B cell (primary cell): ENCODE measurements at regions not wholly inside any gene's neighbourhood (a gene's known extent, or its start where the extent isn't known, plus 50 kb on each side); places are given as distances from the start of the nearest gene placed in this dataset.

Experiments used
- ATAC-seq: fragments of 200-7000 bp; cut with Tn5 transposase; one replicate; pipeline ENCODE4 v1.10.0; 2021; ENCODE audit warnings: low read depth, mild to moderate bottlenecking, moderate number of reproducible peaks, moderate library complexity
- CTCF ChIA-PET: fragments of 350-600 bp; sonication (Branson Sonifier 250); formaldehyde crosslinking; loops from one replicate; lab custom pipeline; 2021; ENCODE audit warnings: antibody characterized with exemption, inconsistent platforms; lab: Charles Lee
- POLR2A ChIA-PET: fragments of 350-600 bp; sonication (Branson Sonifier 250); formaldehyde crosslinking; loops from one replicate; lab custom pipeline; 2021; ENCODE audit warnings: antibody characterized with exemption; lab: Charles Lee
- DNase-seq: peaks from one replicate; pipeline ENCODE4 v3.0.0; 2013
- H2AFZ ChIP-seq: 2 replicates; pipeline ENCODE4 v1.6.1; 2012; ENCODE audit warnings: mild to moderate bottlenecking, low read depth, low read length; ENCODE audit not compliant: insufficient read depth, poor library complexity, severe bottlenecking
- H3K27ac ChIP-seq, 2 donors: 1 replicate in 1 of 2; 2 replicates in 1 of 2; pipeline ENCODE4 v1.5.1; 2012 to 2013; ENCODE audit warnings: low read length in 2 of 2, mild to moderate bottlenecking in 2 of 2, moderate library complexity in 1 of 2
- H3K27me3 ChIP-seq, 4 experiments: fragments of 200-600 bp in 1 of 4; sonication (generic) in 1 of 4; replicated peaks in 1 of 4; 1 replicate in 2 of 4; 2 replicates in 2 of 4; pipeline versions ENCODE4 v1.6.1 to v1.7.0; 2013 to 2016; ENCODE audit warnings: low read length in 3 of 4, mild to moderate bottlenecking in 2 of 4, mixed read lengths in 1 of 4, moderate library complexity in 1 of 4; ENCODE audit not compliant: insufficient read depth in 4 of 4, control insufficient read depth in 3 of 4; ENCODE audit errors: control extremely low read depth in 1 of 4
- H3K36me3 ChIP-seq, 2 experiments: replicated peaks in 1 of 2; 1 replicate in 1 of 2; 2 replicates in 1 of 2; pipeline versions ENCODE4 v1.6.1 to v1.7.1; 2013; ENCODE audit warnings: low read length in 1 of 2; ENCODE audit not compliant: insufficient read depth in 2 of 2, control insufficient read depth in 1 of 2; ENCODE audit errors: control extremely low read depth in 1 of 2, extremely low read depth in 1 of 2
- H3K4me1 ChIP-seq, 2 donors: fragments of 200-600 bp in 1 of 2; sonication (generic) in 1 of 2; 1 replicate in 1 of 2; 2 replicates in 1 of 2; pipeline versions ENCODE4 v1.5.1 to v1.6.1; 2013 to 2017; ENCODE audit warnings: low read length in 2 of 2; ENCODE audit not compliant: control insufficient read depth in 2 of 2, insufficient read depth in 2 of 2
- H3K4me2 ChIP-seq: replicated peaks from 2 replicates; pipeline ENCODE3; 2012; ENCODE audit warnings: mild to moderate bottlenecking, low read depth, low read length; ENCODE audit not compliant: poor library complexity, severe bottlenecking
- H3K4me3 ChIP-seq, 5 experiments: fragments of 200-600 bp in 1 of 5; sonication (generic) in 1 of 5; 1 replicate in 3 of 5; 2 replicates in 2 of 5; pipeline versions ENCODE4 v1.5.1 to v1.7.0; 2011 to 2016; ENCODE audit warnings: low read length in 4 of 5, mild to moderate bottlenecking in 4 of 5, low read depth in 2 of 5, control low read depth in 1 of 5, moderate library complexity in 1 of 5; ENCODE audit not compliant: insufficient read depth in 1 of 5; ENCODE audit errors: control extremely low read depth in 1 of 5, extremely low read depth in 1 of 5
- H3K79me2 ChIP-seq: fragments of 200-600 bp; sonication (generic); one replicate; pipeline ENCODE4 v1.6.0; 2016; ENCODE audit warnings: low read length; ENCODE audit not compliant: control insufficient read depth, insufficient read depth
- H3K9ac ChIP-seq: fragments of 200-600 bp; sonication (generic); 2 replicates; pipeline ENCODE4 v1.6.1; 2017; ENCODE audit warnings: mild to moderate bottlenecking, low read length, moderate library complexity
- H3K9me3 ChIP-seq, 3 donors: one replicate each; pipeline versions ENCODE4 v1.6.1 to v1.7.1; 2013; ENCODE audit warnings: low read length in 2 of 3; ENCODE audit not compliant: control insufficient read depth in 2 of 3, insufficient read depth in 1 of 3; ENCODE audit errors: control extremely low read depth in 1 of 3
- H4K20me1 ChIP-seq: 2 replicates; pipeline ENCODE4 v1.6.0; 2012; ENCODE audit warnings: mild to moderate bottlenecking, low read length; ENCODE audit not compliant: insufficient read depth, control insufficient read depth, poor library complexity, severe bottlenecking
- H3K27ac Mint-ChIP-seq: one replicate; pipeline ENCODE4 v1.8.0; 2021; ENCODE audit warnings: mixed read lengths
- H3K27me3 Mint-ChIP-seq: one replicate; pipeline ENCODE4 v1.8.0; 2021; ENCODE audit warnings: mixed read lengths
- H3K4me1 Mint-ChIP-seq: one replicate; pipeline ENCODE4 v1.8.0; 2021; ENCODE audit warnings: mixed read lengths
- H3K4me3 Mint-ChIP-seq: one replicate; pipeline ENCODE4 v1.8.0; 2021; ENCODE audit warnings: mixed read lengths
- H3K9me3 Mint-ChIP-seq: one replicate; pipeline ENCODE4 v1.8.0; 2022; ENCODE audit warnings: mixed read lengths; ENCODE audit not compliant: insufficient read depth
- CTCF ChIP-seq: fragments of 200-600 bp; IDR thresholded peaks from one replicate; pipeline ENCODE4 v1.8.0; 2022; ENCODE audit warnings: antibody characterized with exemption, mild to moderate bottlenecking
- EZH2 ChIP-seq: IDR thresholded peaks from 2 replicates; pipeline ENCODE4 v1.6.1; 2012; ENCODE audit warnings: borderline replicate concordance, low read depth, mild to moderate bottlenecking, moderate library complexity, low read length; ENCODE audit not compliant: insufficient read depth, poor library complexity, severe bottlenecking
- WGBS: methylation state at CpG from one replicate; pipeline ENCODE4 v1.1.5; 2013; ENCODE audit warnings: missing lambda C conversion rate; ENCODE audit not compliant: insufficient coverage; 5-methylcytosine and 5-hydroxymethylcytosine counted together
- intact Hi-C: fragments of 100-400 bp; cut with micrococcal nuclease; formaldehyde crosslinking; loops from one replicate; pipeline ENCODE4 v1.10.0; 2022

- TF ChIP-seq EZH2: no peak
- TF ChIP-seq CTCF: no peak
- Mint-ChIP-seq H3K27ac (peak overlapping the region; percentile 1), H3K4me3 (no peak overlapping the region), H3K4me1 (peaks cover 21% of the 10 kb centered on the region), H3K27me3 (no peaks in the 10 kb centered on the region), H3K9me3 (no peaks in the 10 kb centered on the region)
- H3K4me3 ChIP-seq: no peak overlapping the region
- DNase-seq (no peak), ATAC-seq (no peak)
- CTCF ChIA-PET: no interaction called here
- H3K9ac ChIP-seq: no peak overlapping the region
- H3K36me3 ChIP-seq: no peaks in the 10 kb centered on the region
- H3K79me2 ChIP-seq: no peaks in the 10 kb centered on the region
- POLR2A ChIA-PET: interaction anchor here (0.6 to 0.9 kb wide), 2 partner anchors 26 to 36 kb away, joined by 3 read pairs; no protein-coding TSS in a partner anchor
- no peaks in the 10 kb centered on the region for H4K20me1 ChIP-seq
- no peak overlapping the region for H3K27ac ChIP-seq
- H3K27me3 ChIP-seq: no peaks in the 10 kb centered on the region
- peaks cover 0 to 4% (median 0%) of the 10 kb centered on the region in 3 donors for H3K9me3 ChIP-seq
- no peak overlapping the region for H3K4me2 ChIP-seq
- intact Hi-C loops: no loop called here
- H3K4me1 ChIP-seq: peaks cover 16 to 22% of the 10 kb centered on the region in 2 donors
- H2AFZ ChIP-seq: no peak overlapping the region
- 71% methylated on average over 5 of the region's 7 CpGs for WGBS
Observed at GRCh38 chr12:32032205-32032810, 73.1 kb downstream of the RESF1 start.

- H3K9ac ChIP-seq: no peak overlapping the region
- H3K27ac Mint-ChIP-seq: no peak overlapping the region
- no peak for ATAC-seq
- no peaks in the 10 kb centered on the region for H3K27me3 ChIP-seq
- intact Hi-C loops: no loop called here
- peaks cover 8 to 11% of the 10 kb centered on the region in 2 donors for H3K4me1 ChIP-seq
- H3K27ac ChIP-seq: no peak overlapping the region
- H3K4me3 Mint-ChIP-seq: no peak overlapping the region
- no peaks in the 10 kb centered on the region for H3K9me3 Mint-ChIP-seq
- no peak overlapping the region for H3K4me3 ChIP-seq
- no peak overlapping the region for H3K4me2 ChIP-seq
- no peaks in the 10 kb centered on the region for H4K20me1 ChIP-seq
- no peak for TF ChIP-seq EZH2
- TF ChIP-seq CTCF: no peak
- H2AFZ ChIP-seq: no peak overlapping the region
- no peak for DNase-seq
- H3K4me1 Mint-ChIP-seq: peaks cover 10% of the 10 kb centered on the region
- H3K36me3 ChIP-seq: no peaks in the 10 kb centered on the region
- ChIA-PET POLR2A (interaction anchor here (0.9 kb wide), 1 partner anchor 25 kb away, joined by 3 read pairs; no protein-coding TSS in a partner anchor), CTCF (interaction anchor here (0.9 kb wide), 1 partner anchor 48 kb away, joined by 3 read pairs; no protein-coding TSS in a partner anchor)
- H3K79me2 ChIP-seq: no peaks in the 10 kb centered on the region
- H3K9me3 ChIP-seq: peaks cover 0 to 4% (median 0%) of the 10 kb centered on the region in 3 donors
- no peaks in the 10 kb centered on the region for H3K27me3 Mint-ChIP-seq
- 93% methylated on average over 1 of the region's 2 CpGs for WGBS
Observed at GRCh38 chr12:32033406-32033805, 73.2 kb upstream of the BICD1 start.
